COLO668 (cell line): ENCODE measurements at regions not wholly inside any gene's neighbourhood (a gene's known extent, or its start where the extent isn't known, plus 50 kb on each side); places are given as distances from the start of the nearest gene placed in this dataset.
A peak's percentile ranks its signal among the peaks of the same experiment; 100 is the strongest.

Experiments used
- DNase-seq: peaks from one replicate; lab custom pipeline; 2025; ENCODE audit not compliant: unreplicated experiment; lab: John Stamatoyannopoulos, UW

DNA sequence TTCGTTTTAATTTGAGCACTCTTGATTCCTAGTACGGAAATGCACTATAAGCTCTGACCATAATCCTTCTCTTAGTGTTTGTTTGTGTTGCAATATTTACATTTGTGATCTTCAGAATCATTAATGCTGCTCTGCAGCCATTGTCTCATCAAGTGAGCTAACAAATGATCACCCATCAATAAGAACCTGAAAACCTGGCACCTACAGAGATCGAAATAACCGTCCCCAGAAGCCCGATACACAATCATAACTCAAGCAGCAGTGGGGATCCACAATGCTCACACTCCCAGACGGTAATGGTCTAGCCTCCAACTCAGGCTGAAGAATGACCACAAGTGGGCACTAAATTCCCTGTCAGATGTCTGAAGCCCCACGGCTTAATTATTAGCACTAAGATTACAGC lies 156.0 kb upstream of the NFE2L3 start:
- peak; percentile 25 for DNase-seq

DNA sequence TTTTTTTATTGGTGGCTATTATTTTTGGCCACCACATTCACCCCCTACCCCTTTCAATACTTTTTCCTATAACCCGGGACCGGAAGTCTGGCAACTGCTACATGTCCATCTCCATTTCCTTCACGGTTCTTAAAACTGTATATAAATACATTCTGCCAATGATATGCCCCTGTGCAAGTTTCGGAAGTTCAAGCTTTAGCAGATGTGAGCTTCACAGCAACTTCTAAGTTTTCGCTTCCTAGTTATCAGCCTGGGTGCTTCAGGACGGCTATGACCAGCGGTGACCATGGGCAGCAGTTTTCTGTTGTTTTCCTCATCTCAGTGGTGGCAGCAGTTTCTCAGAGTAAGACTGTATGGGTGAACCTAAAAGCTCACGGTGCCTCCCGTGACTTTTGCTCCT lies 153.5 kb upstream of the NFE2L3 start:
- no peak for DNase-seq

DNA sequence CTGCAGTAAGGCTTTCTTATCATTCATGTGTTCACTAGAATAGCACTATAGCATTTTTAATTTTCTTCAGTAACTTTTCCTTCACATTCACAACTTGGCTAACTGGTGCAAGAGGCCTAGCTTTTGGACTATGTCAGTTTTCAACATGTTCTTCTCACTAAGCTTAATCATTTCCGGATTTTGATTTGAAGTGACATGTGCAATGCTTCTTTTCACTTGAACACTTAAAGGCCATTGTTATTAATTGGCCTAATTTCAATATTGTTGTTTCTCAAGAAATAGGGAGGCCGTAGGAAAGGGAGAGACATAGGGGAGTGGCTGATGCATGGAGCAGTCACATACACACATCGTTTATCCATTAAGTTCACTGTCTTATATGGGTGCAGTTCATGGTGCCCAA lies 151.2 kb upstream of the NFE2L3 start:
- no peak for DNase-seq

DNA sequence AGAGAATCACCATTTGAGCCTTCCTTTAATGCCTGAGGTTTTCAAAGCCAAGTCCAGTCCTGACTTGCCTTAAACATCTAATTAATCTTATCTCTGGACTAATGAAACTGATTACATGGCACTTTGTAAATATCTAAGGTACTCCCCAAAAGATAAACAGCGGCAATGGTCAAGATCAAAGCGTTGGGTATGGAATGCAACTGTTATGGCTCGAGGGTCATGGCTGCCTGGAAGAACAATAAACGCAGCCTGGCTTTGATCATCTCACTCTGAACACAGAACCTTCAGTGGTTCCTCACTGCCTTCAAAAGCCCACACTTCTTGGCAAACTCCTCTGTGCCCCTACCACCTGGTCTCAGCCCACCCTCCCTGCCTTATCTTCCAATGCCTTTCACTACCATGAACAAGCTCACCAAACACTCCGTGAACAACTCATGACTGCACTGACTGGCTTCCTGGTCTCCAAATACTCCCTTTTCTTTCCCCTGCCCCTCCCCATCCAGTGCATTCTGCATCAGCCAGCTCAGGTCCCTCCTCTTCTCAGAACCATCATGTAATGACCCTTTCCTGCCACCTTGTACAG lies 150.2 kb upstream of the NFE2L3 start:
- DNase-seq: no peak

DNA sequence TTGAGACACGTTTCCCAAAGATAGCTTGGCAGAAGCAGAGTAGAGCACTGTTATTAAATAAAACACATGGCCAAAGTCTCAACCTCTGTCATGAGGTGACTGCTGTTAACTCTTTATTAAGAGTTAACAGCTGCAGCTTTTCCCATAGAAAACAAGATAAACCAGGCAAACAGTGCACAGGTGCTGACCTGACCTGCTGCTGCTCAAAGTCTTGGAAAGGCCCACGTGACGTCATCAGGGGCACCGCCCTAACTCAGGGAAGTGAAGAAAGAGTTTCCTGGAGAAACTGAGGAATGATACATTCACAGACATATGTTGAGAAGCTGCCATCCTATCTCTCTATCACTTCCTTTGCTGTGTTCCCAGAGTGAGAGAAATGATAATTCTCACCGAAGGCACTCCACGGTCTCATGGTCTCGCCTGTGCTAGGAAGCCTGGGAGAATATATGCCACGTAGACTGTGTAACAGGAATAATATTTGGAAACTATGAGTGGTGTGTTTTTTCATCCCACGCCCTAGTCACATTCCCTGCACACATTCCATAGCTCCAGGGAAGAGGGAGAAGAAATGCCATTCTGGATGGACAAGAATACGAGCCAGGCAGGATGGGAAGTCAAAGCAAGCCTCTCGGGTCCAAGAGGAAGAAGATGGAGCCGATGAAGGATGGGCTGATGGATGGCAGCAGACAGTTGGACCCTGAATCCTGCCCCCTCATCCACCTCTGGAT lies 146.2 kb upstream of the NFE2L3 start:
- no peak for DNase-seq

DNA sequence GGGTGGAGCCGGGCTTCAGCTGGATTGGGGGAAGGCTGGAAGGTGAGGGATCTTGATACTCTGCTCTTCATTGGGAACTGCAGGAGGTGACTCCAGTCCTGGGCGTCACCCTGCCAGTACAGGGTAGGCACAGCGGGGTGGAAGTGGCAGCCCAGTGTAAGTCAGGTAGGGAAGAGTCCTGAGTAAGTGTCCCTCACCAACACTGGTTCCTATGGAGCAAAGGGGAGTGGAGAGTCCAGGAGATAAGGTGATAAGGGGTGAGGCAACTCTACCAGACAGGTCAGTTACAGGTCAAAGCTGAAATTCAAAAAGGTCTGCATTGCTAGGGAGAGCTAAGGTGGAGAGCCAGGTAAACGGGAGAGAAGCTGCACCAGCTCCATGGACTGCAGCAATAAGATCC lies 145.6 kb upstream of the NFE2L3 start:
- DNase-seq: no peak

DNA sequence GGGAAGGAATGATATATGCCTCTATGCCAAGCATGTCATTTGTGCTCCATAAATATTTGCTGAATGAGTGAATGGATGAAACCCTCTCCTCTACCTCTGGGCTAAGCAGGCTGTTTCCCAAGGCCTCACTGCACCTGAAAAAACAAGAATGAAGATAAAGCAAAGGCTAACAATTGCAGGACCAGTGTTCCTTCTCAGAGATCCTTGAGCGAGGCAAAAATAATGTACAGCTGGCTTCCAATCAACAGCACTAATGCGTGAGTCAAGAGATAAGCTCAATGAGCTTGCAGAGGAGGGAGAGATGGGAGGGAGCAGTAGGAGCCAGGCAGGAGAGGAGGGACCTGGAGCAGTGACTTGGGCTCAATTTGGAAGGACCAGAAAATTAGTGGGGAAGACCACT lies 144.5 kb upstream of the NFE2L3 start:
- no peak for DNase-seq

DNA sequence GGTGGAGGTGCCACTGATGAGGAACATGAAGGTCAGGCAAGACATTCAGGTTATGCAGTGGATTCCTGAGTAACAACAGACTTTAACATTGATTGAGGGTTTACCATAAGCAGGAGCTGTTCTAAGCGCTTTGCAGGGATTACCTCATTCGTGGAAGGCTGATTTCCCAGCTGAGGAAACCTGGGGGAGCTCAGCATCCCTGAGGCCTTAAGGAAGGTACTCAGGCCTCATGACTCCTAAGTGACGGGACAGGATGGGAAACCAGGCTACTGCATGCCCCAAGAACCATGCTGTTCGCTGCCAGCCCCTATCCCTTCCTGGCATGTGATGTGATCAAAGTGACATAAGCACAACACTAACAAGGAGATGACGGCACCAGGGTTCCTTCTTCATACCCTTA lies 143.6 kb upstream of the NFE2L3 start:
- no peak for DNase-seq

DNA sequence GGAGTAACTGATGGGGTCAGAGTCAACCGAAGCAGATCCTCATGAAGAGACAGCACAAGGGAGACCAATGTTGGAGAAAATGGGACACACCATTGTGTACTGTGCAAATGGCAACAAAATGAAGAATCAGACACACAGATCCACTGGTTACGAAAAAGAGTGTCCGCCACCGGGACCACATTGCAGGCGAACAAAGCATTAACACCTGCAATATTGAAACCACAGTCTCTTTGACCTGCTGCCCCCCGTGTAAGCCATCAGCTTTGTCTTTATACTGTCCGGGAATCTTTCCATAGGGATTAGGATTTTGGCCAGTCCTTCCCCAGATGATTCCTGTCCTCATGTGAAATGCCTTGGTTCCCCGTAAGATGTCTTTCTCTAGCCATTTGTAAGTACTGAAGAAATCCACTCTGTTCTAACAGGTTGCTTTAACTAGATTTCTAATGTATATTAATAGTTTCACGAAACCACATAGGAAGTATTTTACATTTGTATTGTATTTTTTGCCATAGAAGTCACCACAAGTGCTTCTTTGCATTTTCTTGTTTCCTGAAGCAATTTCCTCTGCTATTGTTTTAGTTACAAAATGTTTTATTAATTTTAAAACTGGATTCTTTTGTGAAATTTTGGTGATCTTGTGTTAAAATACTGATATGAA lies 140.8 kb upstream of the NFE2L3 start:
- DNase-seq: no peak

DNA sequence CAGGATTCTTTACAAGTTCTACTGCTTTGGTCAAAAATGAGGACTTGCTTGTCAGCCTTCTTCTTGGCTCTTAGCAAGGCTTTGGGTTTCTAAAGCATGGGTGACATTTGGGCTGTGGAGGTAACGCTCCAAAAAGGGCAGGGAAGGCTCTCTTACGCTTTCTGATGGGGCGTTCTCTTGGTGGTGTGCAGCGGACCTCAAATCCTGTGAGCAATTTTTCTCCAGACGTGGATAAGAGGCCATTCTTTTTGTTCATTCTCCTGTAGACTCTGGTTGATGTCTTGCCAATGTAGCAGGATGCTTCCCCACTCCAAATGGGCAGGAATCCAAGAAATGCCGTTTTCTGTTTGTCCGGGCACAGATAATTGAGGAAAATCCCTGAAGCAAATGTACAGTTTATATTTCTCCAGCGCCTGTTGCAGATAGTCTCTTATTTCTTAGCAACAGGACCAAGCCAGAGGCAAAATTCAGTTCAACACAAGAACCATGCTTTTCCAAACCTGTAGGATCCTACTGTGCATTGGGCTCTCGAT lies 138.4 kb upstream of the NFE2L3 start:
- DNase-seq: no peak

DNA sequence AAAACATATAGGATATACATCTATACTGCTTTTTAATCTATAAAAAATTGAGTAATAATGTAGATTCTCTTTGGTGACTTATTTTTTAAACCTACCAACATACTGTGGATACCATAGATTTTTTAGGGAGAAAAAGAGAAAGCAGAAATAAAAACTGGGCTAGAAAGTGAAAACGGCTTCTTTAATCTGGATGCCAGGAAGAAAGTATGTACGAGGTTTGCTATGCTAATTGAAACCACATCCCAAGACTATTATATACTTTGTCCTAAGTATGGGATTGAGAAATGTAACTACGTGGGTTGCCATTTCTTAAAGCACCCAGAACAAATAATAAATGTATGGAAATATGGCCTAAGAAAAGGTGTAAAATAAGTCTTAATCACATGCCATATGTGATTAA lies 129.0 kb upstream of the NFE2L3 start:
- no peak for DNase-seq

DNA sequence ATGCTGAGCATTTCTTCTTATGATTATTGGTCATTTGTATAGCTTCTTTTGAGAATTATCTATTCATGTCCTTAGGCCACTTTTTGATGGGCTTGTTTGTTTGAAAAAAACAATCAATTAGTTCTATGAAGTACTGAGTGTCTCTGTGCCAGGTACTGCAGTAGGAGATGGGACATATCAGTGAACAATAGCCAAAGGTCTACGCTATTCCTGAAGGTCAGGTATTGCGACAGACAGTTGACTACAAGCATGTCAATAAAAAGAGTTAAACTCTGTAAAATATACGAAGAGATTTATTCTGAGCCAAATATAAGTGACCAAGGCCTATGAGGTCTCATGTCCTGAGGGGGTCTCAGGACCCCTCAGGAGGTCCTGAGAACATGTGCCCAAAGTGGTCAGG lies 122.1 kb upstream of the NFE2L3 start:
- DNase-seq: no peak

DNA sequence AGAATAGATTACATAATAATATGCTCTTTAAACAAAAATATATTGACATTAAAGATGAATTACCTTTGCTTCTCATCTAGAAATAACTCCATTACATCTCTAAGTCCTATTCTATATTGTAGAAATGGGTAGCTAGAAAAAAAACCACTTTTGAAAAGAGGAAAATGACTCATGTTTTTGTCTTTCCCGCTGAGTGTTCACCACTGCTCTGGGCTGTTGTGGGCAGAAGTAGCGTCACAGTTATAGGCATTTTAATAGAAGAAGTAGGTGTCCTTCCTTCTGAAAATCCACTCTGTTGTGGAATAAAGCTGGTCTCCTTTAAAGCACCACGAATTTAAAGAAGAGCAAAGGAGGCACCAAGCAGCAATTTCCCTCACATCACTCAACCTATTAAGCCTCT lies 117.6 kb upstream of the NFE2L3 start:
- no peak for DNase-seq

DNA sequence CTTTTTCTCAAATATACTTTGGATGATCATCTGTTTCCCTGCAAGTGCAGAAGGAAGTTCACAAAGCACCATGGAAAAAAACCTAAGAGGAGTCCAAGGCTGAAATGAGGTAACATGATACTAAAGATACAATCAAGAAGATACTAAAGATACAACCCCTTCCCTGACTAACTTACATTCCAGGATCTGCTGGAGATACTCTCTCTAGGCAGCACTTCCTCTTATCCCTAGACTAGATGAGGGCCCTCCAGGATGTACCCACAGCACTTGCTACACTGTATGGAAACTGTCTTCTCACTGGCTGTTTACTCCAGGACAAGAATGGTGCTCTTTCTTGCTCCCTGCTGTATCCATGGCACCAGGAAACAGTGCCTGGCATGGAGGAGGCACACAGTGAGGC lies 116.4 kb upstream of the NFE2L3 start:
- no peak for DNase-seq

DNA sequence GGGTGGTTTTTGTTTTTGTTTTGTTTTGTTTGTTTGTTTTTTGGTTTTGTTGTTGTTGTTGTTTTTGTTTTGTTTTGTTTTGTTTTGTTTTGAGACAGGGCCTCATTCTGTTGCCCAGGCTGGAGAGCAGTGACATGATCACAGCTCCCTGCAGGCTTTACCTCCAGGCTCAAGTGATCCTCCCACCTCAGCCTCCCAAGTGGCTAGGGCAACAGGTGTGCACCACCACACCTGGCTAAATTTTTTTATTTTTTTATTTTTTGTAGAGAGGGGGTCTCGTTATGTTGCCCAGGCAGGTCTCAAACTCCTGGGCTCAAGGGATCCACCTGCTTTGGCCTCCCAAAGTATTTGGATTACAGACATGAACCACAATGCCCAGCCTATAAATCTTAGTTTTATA lies 115.9 kb upstream of the NFE2L3 start:
- DNase-seq: no peak

DNA sequence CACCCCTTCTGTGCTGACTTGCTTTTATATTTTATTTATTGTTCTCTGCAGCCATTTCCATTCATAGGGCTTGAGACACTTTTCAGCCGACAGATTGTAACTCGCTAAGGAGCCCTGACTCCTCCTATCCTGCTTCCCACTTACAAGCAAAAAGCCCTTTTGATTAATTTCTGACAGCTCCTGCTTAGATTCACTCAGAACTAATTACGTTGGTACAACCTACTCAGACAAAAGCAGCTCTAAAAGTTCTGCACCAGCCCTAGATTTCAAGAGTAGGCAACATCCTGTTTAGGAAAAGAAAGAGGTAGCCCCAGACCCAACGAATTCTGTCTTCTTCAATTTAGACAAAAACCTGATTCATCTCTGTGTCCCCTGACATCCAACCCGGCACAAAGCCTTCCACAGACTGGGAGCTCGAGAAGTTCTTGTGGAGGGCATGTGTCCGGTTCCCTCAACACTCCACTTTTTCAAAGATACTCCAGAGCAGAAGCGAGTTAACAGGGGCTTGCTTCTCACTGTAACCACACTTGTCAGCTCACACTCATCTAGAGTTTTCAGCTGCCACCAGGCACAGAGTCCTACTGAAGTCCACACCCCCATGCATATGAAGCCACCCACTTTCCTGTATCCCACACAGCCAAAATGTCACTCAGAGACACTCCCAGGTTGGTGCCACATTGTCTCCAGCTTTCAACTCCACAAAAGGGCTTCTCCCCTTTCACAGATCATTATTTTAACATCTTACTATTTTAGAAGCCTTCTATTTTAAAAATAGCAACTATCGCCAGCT lies 113.6 kb upstream of the NFE2L3 start:
- no peak for DNase-seq

DNA sequence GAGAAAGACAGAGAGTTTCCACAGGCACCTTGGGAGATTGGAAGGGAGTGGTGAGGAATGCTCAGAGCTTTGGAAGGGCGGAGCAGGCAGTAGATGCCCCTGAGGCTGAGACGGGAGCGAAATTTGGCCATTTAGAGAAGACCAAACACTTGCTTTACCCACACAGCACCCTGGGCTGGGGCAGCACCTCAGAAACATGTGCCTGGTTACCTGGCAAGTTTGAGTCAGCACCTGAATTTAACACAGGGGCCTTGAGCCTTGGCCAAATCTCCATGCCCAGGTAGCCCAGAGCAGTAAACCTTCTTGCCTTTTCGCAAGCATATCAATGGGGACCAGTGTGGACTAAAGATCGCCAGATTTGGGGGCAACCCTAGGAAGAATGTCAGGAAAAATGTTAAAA lies 111.9 kb upstream of the NFE2L3 start:
- DNase-seq: no peak

DNA sequence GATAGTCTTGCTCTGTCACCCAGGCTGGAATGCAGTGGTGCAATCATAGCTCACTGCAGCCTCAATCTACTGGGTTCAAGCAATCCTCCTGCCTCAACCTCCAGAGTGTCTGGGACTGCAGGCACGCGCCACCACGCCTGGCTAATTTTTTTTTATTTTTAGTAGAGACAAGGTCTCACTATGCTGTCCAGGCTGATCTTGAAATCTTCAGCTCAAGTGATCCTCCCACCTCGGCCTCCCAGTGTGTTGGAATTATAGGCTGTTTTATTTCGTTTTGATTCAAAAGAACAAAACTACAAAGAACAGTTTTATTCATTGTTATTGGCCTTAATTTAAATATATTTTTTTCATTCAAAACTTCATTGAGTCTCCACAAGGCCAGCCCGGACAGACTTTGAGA lies 109.8 kb upstream of the NFE2L3 start:
- no peak for DNase-seq

DNA sequence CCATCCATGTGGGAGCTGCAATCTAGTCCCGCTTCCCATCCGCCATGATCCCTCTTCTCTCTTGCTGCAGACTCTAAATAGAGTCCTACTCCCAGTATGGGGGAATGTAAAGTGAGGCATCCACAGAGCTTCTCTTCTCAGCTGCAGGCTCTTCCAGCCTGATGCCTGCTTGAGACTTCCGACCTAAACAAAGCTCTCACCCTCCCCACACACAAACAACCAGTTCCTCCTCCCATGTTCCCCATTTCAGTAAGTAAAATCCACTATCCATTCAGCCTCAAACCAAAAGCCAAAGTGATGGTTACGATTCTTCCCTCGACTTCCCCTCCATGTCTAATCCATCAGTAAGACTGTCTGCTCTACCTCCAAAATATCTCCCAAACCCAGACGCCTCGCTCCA lies 108.2 kb upstream of the NFE2L3 start:
- DNase-seq: no peak

DNA sequence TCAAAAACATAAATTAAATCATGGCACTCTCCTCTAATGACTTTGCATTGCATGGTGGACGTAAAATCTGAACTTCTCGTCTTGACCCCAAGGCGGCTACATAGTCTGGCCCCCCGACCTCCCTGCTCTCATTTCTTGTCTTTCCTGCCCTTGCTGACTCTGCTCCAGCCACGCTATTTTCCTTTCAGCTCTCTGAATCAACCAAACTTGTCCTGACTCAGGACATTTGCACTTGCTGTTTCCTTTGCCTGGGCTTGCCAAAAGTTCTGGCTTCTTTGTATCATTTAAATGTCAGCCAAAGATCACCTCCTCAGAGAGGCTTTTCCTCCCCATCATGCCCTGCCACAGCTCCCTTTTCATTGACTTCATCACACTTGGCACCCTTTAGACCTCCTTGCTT lies 107.7 kb upstream of the NFE2L3 start:
- DNase-seq: no peak

DNA sequence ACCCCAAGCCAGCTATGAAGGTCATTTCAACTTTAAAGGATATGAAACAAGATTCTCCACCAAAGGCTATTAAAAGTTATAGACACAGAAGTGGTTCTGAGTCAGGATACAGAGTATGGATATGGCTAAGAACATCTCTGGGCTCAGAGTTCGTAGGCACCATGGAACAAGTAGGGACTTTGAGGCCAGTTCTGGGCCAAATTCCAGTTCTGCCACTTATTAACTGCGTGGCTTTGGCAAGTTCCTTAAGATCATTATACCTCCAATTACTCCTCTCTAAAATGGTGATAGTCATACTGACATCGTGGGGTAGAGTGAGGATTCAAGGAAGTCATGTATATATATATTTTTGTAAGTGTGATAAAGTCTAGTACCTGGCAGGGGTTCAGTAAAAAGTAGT lies 105.8 kb upstream of the NFE2L3 start:
- DNase-seq: no peak

DNA sequence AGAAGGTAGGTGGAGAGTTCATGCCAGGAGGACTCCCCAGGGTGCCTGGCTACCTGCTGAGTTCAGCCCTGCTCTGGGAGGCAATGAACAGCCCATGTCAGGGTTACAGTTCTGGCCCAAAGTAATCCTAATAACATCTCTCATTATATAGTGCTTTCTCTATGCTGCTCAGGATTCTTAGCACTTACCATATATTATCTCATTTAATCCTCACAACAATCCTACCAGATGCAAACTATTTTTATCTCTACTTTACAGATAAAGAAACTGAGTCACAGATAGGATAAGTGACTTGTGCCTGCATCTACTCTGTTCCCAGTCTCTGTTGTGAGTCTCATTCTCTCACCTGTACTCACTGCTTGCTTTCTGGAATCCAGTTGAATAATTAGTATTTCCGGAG lies 105.1 kb upstream of the NFE2L3 start:
- no peak for DNase-seq
